ENCODE measurements at regions not wholly inside any gene's neighbourhood (a gene's known extent, or its start where the extent isn't known, plus 50 kb on each side); places are given as distances from the start of the nearest gene placed in this dataset.

GRCh38 chr7:24504040-24504439 is 69.2 kb upstream of the PALS2 start:
- DNase-seq (no peak), ATAC-seq (no peak)
- H3K4me3 ChIP-seq = no peak overlapping the region
- H3K4me1 ChIP-seq = no peaks in the 10 kb centered on the region
- H3K9me3 ChIP-seq = no peaks in the 10 kb centered on the region
- 80 to 89% methylated on average over 6 of the region's 6 CpGs for WGBS, 2 donors
- H3K36me3 ChIP-seq (replicated peaks in 1 of 2; ENCODE audit: insufficient read depth in 1 of 2, low read depth in 2 of 2) = no peaks in the 10 kb centered on the region
- intact Hi-C loops (cut with DNase I) = no loop called here
- TF ChIP-seq POLR2A (IDR thresholded peaks at IDR 0.05) (no peak), CTCF (IDR thresholded peaks at IDR 0.05) (no peak)
- no peaks in the 10 kb centered on the region for H3K27me3 ChIP-seq
- H3K27ac ChIP-seq = no peak overlapping the region

GRCh38 chr7:24504836-24505235 is 68.4 kb upstream of the PALS2 start:
- TF ChIP-seq CTCF (IDR thresholded peaks at IDR 0.05) (no peak), POLR2A (IDR thresholded peaks at IDR 0.05) (no peak)
- DNase-seq (no peak), ATAC-seq (no peak)
- no peaks in the 10 kb centered on the region for H3K27me3 ChIP-seq
- H3K4me3 ChIP-seq = no peak overlapping the region
- no peak overlapping the region for H3K27ac ChIP-seq
- H3K4me1 ChIP-seq = no peaks in the 10 kb centered on the region
- no peaks in the 10 kb centered on the region for H3K9me3 ChIP-seq
- H3K36me3 ChIP-seq (replicated peaks in 1 of 2; ENCODE audit: insufficient read depth in 1 of 2, low read depth in 2 of 2) = no peaks in the 10 kb centered on the region
- intact Hi-C loops (cut with DNase I) = no loop called here
- WGBS, 2 donors = 52 to 76% methylated on average over 2 of the region's 2 CpGs

DNA sequence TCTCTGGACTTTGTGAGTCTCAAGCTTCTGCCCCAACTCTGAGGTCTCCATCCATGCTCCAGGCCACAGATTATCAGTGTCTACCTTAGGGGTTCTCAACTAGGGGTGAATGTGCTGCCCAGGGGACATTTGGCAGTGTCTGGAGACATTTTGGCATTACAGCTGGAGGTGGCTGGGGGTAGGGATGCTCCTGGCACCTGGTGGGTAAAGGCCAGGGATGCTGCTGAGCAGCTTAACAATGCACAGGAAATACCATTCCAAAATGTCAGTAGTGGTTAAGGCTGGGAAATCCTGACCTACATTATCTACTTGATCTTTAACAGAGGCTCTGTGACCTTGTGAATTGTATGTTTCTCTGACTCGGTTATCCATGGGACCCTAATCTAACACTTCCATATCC is 67.3 kb upstream of the PALS2 start:
- H3K4me3 ChIP-seq = no peak overlapping the region
- H3K9me3 ChIP-seq = no peaks in the 10 kb centered on the region
- ATAC-seq (no peak), DNase-seq (no peak)
- intact Hi-C loops (cut with DNase I) = no loop called here
- no peak for TF ChIP-seq CTCF (IDR thresholded peaks at IDR 0.05)
- no peak for TF ChIP-seq POLR2A (IDR thresholded peaks at IDR 0.05)
- no peak overlapping the region for H3K27ac ChIP-seq
- no peaks in the 10 kb centered on the region for H3K36me3 ChIP-seq (replicated peaks in 1 of 2; ENCODE audit: insufficient read depth in 1 of 2, low read depth in 2 of 2)
- no peaks in the 10 kb centered on the region for H3K4me1 ChIP-seq
- no peaks in the 10 kb centered on the region for H3K27me3 ChIP-seq
- WGBS, 2 donors = 65 to 68% methylated on average over 1 of the region's 1 CpG

GRCh38 chr7:24508316-24508715 is 64.9 kb upstream of the PALS2 start:
- Histone ChIP-seq H3K27me3 (no peaks in the 10 kb centered on the region), H3K4me3 (no peak overlapping the region), H3K4me1 (no peaks in the 10 kb centered on the region), H3K36me3 (replicated peaks in 1 of 2; ENCODE audit: insufficient read depth in 1 of 2, low read depth in 2 of 2) (no peaks in the 10 kb centered on the region), H3K9me3 (no peaks in the 10 kb centered on the region), H3K27ac (no peak overlapping the region)
- ATAC-seq (no peak), DNase-seq (no peak)
- WGBS, 2 donors = 52 to 65% methylated on average over 4 of the region's 4 CpGs
- TF ChIP-seq CTCF (IDR thresholded peaks at IDR 0.05) (no peak), POLR2A (IDR thresholded peaks at IDR 0.05) (no peak)
- intact Hi-C loops (cut with DNase I) = no loop called here

- Histone ChIP-seq H3K9me3 (no peaks in the 10 kb centered on the region), H3K4me1 (no peaks in the 10 kb centered on the region), H3K27me3 (no peaks in the 10 kb centered on the region), H3K36me3 (replicated peaks in 1 of 2; ENCODE audit: insufficient read depth in 1 of 2, low read depth in 2 of 2) (no peaks in the 10 kb centered on the region), H3K4me3 (no peak overlapping the region), H3K27ac (no peak overlapping the region)
- intact Hi-C loops (cut with DNase I) = no loop called here
- ATAC-seq = no peak
- 20 to 33% methylated on average over 2 of the region's 2 CpGs for WGBS, 2 donors
- no peak for DNase-seq
- TF ChIP-seq POLR2A (IDR thresholded peaks at IDR 0.05) (no peak), CTCF (IDR thresholded peaks at IDR 0.05) (no peak)
Measured at GRCh38 chr7:24510759-24511158, 62.5 kb upstream of the PALS2 start.
